GM18867 (cell line): ENCODE measurements at regions not wholly inside any gene's neighbourhood (a gene's known extent, or its start where the extent isn't known, plus 50 kb on each side); places are given as distances from the start of the nearest gene placed in this dataset.

Source experiments
- ATAC-seq: cut with Tn5 transposase; IDR thresholded peaks from one replicate; pipeline ENCODE4 v1.9.1; 2021; ENCODE audit warnings: mild to moderate bottlenecking, moderate library complexity; ENCODE audit not compliant: unreplicated experiment

DNA sequence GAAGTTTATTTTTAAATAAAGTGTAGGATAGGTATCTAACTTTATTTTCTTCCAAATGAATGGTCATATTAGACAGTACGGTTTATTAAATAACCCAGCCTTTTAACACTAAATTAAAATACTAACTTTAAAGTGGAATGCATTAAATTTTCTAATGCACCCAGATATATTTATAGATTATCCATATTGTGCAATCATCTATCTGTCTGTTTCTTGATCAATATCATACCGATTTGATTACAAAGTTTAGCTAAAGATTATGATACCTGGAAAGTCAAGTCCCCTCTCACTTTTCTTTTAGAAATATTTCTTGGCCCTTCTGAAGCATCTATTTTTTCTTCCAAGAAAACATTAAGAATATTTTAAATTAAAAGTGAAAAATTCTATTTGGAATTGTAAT is 124.3 kb upstream of the PDE5A start:
- no peak for ATAC-seq

DNA sequence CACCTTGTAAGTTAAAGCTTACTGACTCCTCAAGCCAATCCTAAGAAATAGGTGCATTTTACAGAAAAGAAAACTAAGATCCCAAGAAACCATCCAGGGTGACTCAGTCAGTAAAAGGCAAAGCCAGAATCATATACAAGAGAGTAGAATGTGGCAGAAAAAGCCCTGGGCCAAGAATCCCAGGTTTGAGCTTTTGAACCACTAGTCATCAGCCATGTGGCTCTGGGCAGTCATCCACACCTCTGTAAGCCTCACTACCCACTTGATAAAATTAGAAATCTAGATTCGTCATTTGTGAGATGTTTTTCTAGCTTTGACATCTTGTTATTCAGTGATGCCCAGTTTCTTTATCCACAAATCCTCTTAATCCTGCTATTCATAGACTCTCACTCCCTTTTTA is 122.2 kb upstream of the PDE5A start:
- no peak for ATAC-seq

DNA sequence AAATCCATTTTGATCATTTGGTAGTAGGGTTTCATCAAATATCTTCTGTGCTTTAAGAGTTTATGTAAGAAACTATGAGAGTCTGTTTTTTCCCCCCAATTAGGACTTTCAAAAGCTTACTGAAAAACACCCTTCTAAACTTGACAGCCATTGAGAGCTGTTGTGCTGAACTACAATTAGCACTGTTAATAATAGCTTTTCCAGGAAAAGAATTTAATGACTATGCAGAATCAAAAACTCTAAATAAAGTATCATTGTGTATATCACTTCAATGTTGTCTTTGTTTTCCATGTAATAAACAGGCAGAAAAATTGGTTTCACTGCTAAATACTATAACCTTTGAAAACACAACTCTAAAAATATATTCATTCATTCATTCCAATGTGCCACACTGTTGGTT is 121.4 kb upstream of the PDE5A start:
- no peak for ATAC-seq

DNA sequence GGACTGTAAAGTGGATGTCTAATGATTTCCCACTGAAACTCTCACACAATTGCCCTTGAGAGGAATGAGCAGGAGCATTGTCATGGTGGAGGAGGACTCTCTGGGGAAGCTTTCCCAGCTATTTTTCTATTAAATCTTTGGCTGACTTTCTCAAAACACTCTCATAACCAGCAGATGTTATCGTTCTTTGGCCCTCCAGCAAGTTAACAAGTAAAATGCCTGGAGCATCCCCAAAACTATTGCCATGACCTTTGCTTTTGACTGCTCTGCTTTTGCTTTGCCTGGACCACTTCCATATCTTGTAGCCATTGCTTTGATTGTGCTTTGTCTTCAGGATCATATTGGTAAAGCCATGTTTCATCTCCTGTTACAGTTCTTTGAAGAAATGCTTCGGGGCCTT is 120.2 kb upstream of the PDE5A start:
- ATAC-seq, result no peak

DNA sequence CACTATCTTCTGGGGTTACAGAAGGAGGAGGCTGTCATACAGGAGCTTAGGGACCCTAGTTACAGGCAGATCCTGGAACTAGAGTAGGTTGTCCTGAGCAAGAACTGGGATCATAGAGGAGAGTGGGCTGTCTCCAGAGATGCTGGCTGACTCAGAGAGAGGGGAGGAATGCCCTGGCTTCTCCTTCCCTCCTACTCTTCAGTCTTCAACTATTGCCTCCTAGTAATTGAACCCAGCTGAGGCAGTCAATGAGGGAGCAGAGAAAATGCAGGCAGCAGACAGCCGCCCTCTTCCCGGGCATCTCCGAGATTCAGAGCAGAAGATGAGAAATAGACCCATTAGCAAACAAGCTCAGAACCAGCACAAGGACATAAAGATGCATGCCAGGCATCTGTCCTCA is 118.3 kb upstream of the PDE5A start:
- ATAC-seq, result no peak

DNA sequence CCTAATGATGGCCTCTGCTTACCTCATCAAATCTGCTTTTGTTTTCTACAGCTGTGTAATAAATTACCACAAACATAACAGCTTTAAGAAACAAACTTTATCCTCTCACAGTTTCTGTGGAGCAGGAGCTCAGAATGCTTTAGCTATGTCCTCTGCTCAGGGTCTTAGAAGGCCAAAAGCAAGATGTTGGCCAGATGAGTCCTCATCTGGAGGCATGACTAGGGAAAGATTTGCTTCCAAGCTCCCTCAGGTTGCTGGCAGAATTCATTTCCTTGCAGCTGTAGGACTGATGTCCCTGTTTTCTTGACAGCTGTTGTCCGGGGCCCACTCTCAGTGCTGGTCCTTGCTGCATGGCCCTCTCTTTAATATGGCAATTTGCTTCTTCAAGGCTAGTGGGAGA is 116.7 kb upstream of the PDE5A start:
- no peak for ATAC-seq

DNA sequence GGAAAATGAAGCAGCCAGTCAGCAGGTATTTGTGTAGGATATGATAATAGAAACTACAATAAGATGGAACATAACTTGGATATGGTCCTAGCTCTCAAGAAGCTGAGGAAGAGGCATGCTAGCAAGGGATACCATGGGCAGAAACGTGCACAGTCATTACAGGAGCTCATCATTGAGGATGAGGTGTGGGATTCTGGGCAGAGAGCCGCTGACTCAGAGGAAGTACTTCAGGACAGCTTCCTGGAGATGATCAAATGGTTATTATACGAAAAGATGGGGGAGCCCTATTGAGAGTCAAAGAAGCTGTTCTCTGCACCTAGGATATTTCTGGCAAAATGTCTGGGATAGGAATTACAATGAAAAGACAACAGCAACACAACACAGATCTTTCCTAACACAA is 116.0 kb upstream of the PDE5A start:
- ATAC-seq, result no peak

DNA sequence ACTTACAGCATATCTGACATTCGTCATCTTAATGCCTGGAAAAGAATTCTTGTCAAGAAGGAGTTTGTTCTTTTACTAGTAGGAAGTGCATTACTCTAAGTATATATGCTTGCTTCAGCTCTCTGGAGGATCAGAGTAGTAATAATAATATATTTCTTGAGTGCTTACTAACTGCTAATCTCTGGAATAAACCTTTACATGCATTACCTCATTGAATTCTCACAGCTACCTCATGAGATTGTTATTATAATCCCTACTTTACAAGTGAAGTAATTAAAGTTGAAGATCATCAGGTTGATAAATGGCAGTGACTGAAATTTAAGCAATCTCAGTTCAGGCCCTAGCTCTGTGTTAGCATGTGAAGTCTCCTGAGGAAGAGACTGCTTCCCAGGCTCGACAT is 115.0 kb upstream of the PDE5A start:
- no peak for ATAC-seq

DNA sequence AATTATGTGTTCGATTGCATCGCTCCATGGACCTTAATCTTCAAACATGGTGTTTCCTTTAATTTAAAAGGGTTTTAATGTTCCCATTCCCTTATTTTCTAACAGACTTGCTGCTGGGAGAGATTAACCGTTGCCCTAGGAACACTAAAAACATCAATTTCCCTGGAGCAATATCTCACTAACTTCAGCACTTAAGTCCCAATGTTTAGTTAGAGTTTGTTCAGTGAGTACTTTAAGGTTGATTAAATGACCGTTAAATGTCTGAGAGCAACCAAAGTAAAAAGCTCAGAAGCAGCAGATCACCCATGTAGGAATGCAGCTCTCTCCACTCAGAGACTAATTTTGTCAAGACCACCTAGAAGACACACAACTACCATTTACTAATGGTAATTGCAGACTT is 111.2 kb upstream of the PDE5A start:
- no peak for ATAC-seq

DNA sequence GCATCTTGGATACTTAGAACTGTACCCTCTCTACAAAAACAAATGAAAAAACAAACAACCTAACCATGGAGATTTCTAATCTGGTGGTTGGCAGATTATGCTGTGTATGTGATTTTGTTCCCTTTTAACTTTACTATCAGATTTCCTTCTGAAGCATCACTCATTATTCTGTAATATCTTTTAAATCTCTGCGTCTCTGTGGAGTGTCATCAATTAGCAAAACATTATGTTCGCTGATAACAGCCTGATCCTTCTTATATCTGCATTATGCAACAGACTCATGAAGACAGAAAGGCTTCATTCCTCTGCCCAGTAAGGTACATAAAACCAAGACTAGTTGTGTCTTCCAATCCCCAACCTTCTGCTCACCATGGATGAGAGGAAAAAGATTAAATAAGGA is 110.3 kb upstream of the PDE5A start:
- ATAC-seq, result no peak

DNA sequence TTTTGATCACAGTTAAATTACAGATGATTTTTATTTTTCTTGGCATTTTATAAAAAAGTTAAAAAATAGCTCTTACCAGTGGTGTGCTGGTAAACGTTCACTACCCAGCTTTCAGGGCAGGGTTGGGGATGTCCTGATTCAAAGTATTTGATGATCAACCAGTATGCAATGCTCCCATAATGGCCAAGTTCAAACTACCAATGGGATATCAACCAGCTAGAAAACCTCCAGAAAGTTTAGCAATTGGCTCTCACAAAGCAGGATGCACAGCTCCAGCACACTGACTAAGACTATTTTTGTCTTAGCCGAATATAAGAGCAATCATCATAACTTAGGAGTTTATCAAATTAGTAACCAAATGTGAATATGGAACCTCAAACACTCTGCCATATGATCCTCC is 108.0 kb upstream of the PDE5A start:
- ATAC-seq, result no peak

DNA sequence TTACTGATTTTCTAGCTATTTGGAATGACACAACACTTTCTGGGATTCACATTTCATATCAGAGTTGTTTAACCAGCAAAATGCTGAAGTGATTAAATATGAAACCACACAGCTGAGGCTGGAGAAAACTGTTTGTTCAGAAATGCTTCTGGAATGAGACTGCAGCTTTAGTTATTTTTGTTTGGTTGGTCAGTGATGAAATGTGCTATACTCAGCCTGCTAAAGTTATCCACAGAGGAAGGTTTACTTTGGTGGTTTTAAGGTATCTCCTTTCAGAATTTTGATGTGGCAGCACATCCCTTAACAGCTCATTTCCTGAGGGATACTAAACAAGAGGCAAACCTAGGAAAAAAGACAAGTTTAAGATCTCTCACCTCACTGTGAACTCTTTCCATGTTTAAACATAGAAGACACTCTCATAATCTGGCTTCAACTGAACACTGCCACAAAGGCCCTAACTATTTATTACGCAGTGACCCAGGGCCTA is 106.6 kb upstream of the PDE5A start:
- ATAC-seq, result no peak

DNA sequence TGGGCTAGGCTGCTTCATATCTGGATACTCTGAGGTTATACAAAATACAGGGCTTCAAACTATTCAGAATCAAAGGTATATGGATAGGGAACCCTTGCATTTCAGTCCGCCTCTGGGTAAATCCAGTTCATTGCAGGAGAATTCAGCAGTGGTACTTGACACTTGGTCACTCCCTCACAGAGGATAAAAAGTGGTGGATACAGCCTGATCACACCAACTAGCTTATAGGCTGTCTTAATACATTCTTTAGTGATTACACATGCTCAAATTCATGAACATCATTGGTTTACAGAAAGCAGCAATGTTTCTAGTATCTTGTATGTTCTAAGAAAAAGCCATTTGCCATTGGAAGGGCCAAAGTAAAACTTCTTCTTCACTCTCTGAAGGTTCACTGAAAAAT is 104.8 kb upstream of the PDE5A start:
- ATAC-seq, result no peak

DNA sequence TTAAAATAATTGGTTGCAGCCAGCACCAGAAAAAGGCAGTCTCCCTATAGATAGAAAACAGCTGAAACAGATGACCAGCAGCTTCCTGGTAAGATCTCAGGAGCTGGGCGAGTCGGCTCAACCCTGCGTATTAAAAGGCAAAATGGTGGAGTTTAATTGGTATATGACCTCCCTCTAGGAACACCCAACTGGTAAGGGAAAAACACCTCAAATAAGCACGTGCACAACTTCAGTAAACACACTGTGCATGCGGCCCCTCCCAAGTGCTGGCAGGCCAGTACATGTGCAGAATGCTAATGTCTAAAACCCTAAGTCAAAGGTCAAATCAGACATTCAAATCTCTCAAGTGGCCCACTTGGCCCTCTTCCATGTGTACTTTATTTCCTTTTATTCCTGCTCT is 103.2 kb upstream of the PDE5A start:
- ATAC-seq, result no peak

DNA sequence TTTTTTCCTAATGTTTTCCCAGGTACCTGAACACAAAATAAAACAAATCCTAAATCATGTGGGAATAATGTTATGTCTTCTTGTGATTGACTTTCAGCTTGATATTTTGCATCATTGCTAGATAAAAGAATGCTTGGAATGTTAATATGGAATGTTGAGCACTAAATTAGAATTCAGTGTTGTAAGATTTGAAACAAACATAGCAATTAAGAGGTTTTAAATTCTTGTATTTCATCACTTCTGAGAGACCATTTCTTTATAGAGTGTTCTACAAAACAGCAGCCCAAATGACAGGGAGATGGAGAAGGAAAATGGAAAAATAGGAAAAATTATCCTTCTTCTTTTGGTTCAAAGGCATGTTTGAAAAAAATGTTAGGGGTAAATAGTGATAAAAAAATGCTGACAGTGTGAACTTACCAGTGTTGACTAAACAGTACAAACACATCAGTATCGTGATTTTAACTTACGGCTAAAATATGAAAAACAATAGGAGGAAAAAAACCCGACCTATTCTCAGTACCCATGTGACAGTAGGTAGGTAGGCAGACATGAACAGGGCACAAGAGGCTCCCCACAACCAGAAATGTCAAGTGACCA is 102.6 kb upstream of the PDE5A start:
- ATAC-seq, result no peak

DNA sequence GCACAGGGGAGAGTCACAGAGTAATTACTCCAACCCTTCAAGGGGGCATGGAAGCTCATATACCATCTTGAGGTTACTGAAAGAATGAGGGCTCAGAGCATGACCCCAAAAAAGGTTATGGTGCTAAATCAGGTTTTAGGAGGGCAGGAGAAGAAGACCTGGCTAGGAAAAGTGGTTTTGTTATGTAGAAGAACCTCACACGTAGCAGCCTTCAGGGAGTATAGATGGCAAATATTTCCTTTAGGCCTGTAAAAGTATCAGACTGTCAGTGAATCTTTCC is 102.0 kb upstream of the PDE5A start:
- ATAC-seq, result no peak

DNA sequence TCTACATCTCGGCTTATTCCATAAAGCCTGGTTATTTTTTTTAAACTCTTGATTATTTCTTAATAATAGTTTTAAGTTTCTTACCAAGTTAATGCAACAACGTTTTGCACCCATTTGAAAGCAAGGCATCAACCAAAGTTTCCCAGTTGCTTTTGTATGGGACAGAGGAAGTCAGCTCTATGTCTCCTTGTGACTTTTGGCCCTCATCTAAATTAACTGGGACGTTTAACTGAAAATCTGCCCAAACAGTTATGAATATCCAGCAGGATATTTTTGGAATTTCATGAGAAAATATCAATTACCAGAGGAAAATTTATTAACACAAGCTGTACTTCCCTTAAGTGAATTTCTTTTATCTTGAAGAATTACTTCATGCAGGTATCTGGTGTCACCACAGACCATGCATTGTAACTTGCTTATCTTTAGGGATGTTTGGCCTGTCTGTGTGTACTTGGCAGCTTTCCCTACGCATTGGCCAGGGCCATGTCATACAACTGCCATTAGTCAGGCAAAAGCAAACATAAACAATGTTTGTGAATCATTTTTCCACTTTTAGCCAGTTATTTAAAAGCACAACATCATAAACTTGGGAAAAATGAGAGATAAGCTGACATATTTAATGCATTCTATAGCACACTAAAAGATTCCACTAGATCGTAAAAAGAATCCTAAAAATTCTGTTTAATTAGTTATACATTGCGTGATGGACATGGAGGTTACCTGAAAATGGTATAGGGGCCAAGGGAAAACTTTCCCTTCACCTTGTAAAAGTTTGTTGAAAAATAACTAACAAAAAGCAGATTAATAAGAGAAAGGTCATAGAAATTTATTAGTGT is 101.4 kb upstream of the PDE5A start:
- no peak for ATAC-seq

DNA sequence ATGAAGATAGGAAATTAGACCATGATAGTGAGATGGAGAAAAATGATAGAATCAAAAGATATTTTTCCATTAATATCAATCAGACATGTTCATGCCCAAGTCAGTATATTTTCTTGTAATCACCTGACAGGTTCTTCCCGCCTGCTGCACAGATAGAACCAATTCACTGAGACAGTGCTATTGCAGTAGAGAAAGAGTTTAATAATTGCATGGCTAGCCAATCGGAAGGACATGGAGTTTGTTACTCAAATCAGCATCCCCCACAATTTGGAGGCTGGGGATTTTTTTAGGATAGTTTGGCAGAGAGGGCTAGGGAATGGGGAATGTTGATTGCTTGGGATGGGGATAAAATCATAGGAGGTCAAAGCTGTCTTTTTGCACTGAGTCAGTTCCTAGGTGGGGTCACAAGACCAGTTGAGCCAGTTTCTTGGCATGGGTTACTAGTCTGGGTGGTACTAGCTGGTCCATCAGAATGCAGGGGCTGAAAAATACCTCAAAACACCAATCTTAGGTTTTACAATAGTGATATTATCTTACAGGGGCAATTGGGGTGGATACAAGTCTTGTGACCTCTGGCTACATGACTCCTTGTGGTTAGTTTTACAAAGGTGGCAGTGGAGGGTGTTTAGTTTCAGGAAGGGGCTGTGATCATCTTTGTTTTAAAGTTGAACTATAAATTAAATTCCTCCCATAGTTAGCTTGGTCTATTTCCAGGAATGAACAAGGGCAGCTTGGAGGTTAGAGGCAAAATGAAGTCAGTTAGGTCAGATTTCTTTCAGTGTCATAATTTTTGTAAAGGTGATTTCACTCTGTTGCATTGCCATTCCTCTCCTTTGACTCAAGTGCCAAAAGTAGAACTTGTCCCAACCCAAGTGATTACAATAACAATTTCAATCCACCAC is 100.3 kb upstream of the PDE5A start:
- ATAC-seq, result no peak

DNA sequence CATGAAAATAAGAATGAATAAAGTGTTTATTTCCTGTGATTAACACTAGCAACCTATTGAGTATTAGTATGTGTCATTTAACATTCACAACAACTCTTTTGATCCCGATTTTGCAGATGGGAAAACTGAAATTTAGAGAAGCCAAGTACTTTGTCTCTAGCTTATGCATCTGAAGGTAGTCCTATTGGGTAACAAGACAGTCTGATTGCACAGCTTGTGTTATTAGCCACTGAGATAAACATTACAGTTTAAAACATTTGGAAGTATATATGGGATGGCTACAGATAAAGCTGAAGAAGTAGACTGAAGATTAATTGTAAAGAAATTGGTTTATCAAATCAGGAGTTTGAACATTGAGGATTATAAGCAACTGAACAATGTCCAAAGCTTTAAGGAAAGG is 99.6 kb upstream of the PDE5A start:
- ATAC-seq, result no peak

DNA sequence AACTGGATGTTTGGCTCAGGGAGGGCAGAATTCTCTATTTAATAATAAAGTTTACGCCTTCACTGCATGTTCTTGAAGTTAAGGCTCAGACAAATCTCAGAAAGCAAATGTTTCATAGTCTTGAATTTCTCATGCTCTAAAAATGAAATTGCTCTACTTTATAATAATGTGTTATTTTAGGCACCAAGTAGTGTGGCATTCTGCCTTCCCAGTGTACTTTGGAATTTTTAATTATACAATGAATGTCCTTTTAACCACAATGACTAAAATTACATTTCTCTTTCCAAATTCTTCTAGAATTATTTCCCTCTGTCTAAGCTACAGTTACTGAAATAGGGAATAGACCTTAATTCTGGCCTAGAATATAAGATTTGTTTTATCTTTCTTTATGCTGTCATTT is 97.9 kb upstream of the PDE5A start:
- no peak for ATAC-seq

DNA sequence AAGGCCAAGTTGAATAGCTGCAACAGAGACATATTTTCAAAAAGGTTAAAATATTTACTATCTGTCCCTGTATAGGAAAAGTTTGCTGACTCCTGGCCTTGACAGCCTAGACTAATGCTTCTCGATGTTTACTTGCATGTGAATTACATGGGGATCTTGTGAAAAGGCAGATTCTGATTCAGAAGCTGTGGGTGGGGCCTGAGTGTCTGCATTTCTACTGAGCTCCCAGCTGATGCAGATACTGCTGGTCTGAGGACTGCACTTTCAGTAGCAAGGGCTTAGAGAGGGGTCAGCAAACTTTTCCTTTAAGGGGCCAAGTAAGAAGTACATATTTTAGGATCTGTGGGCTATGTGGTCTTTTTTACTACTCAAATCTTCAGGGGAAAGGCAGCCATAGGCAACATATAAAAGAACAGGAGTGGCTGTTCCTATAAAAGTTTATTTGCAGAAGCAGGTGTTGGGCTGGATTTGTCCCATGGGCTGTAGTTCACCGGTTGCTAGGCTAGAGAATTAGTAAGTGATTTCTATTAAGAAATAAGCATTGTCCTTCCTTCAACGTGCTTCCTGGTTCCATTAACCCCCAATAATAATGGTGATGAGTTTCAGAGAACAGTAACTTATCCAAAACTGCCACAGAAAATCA is 97.2 kb upstream of the PDE5A start:
- no peak for ATAC-seq
